Heart right ventricle (tissue), 16 donors: ENCODE measurements at regions not wholly inside any gene's neighbourhood (a gene's known extent, or its start where the extent isn't known, plus 50 kb on each side); places are given as distances from the start of the nearest gene placed in this dataset.

Experiments used
- ATAC-seq, 8 donors: fragments of 200-7000 bp; cut with Tn5 transposase; one replicate each; pipeline ENCODE4 v1.9.1; 2020; ENCODE audit warnings: mild to moderate bottlenecking in 8 of 8, moderate library complexity in 8 of 8, moderate number of reproducible peaks in 1 of 8
- DNase-seq, 2 donors: peaks; one replicate each; pipeline ENCODE4 v3.0.0-alpha.2; 2020
- H3K27ac ChIP-seq, 10 donors: fragments of 200-600 bp; sonication (generic) in 2 of 10; one replicate each; pipeline versions ENCODE4 v1.5.0 to v1.8.0; 2020 to 2022; ENCODE audit warnings: mild to moderate bottlenecking in 3 of 10
- H3K27me3 ChIP-seq, 7 donors: fragments of 200-600 bp; one replicate each; pipeline ENCODE4 v1.8.0; 2021 to 2022; ENCODE audit warnings: mild to moderate bottlenecking in 2 of 7
- H3K36me3 ChIP-seq, 9 donors: fragments of 200-600 bp; sonication (generic) in 1 of 9; one replicate each; pipeline versions ENCODE4 v1.5.0 to v1.8.0; 2020 to 2022; ENCODE audit warnings: mild to moderate bottlenecking in 2 of 9
- H3K4me1 ChIP-seq, 9 donors: fragments of 200-600 bp; sonication (generic) in 1 of 9; one replicate each; pipeline versions ENCODE4 v1.5.0 to v1.8.0; 2020 to 2022; ENCODE audit warnings: mild to moderate bottlenecking in 4 of 9
- H3K4me3 ChIP-seq, 10 donors: fragments of 200-600 bp; sonication (generic) in 2 of 10; one replicate each; pipeline versions ENCODE4 v1.5.0 to v1.8.0; 2020 to 2022; ENCODE audit warnings: mild to moderate bottlenecking in 7 of 10, moderate library complexity in 2 of 10
- H3K9me3 ChIP-seq, 11 donors: fragments of 200-600 bp in 10 of 11; sonication (generic) in 2 of 11; one replicate each; pipeline versions ENCODE4 v1.5.0 to v1.8.0; 2013 to 2022; ENCODE audit warnings: mild to moderate bottlenecking in 2 of 11, control low read depth in 1 of 11, moderate library complexity in 1 of 11
- WGBS, 2 donors: extraction: QIAGEN DNeasy Blood & Tissue Kit; methylation state at CpG; one replicate each; pipeline ENCODE4 v1.1.7; 2013; ENCODE audit warnings: inconsistent platforms in 1 of 2; 5-methylcytosine and 5-hydroxymethylcytosine counted together
- intact Hi-C, 10 donors: fragments of 100-400 bp; cut with DNase I; formaldehyde crosslinking; loops; one replicate each; pipeline versions ENCODE4 v1.11.1 to v1.14.2; 2022
- TF ChIP-seq, protein P1 (sequence below), 9 donors: fragments of 200-600 bp; sonication (generic) in 2 of 9; IDR thresholded peaks; one replicate each; pipeline versions ENCODE4 v1.5.0 to v1.8.0; 2021 to 2022; ENCODE audit warnings: antibody characterized with exemption in 9 of 9, mild to moderate bottlenecking in 5 of 9, moderate library complexity in 1 of 9
- donor health status: Arrhythmogenic right ventricular cardiomyopathy.
- donor health status: ischemic (EF 13 %, LVEDD 7.1; RV severe dilation, severe dysfunction).
- donor health status: healthy with polysubstance abuse.
- donor health status: DM: no; HTN: yes; CAD: no.
- donor health status: DM: no; HTN: no; CAD: no.
- donor health status: ischemic (EF 25% LVEDD 6.9; RV normal size, moderate dysfunction).
- donor health status: ischemic (EF 25% LVEDD 5.7; RV mildly dilated, moderate dysfunction).
- donor health status: healthy.
- donor health status: DM: yes; HTN: yes; CAD: no.
- donor health status: Ischemic cardiomyopathy.
- donor health status: ischemic (EF 35%, LVEDD 5.7; RV mildly dilated, moderate dysfunction).
- donor health status: nonischemic (EF 11% LVEDD 7.7; RV severe dilation, severe dysfunction).
- donor health status: DM: yes; HTN: yes; CAD: no.
- donor health status: PGD.
- donor health status: ischemic (EF 29% LVEDD 5.4; RV normal size, mild dysfunction).
- donor health status: nonischemic (EF 23%, LVEDD 6.1; RV moderate dilation, normal function).

GRCh38 chr6:165794179-165794601 lies 131.1 kb upstream of the PDE10A start:
- no peaks in the 10 kb centered on the region for H3K27me3 ChIP-seq
- H3K9me3 ChIP-seq: no peaks in the 10 kb centered on the region
- no peak overlapping the region for H3K4me3 ChIP-seq
- WGBS, 2 donors: 93 to 98% methylated on average over 6 of the region's 6 CpGs
- intact Hi-C loops: no loop called here
- ATAC-seq (no peak), DNase-seq (no peak)
- no peak overlapping the region for H3K27ac ChIP-seq
- no peaks in the 10 kb centered on the region for H3K36me3 ChIP-seq
- H3K4me1 ChIP-seq: peaks cover 3 to 8% (median 5%) of the 10 kb centered on the region in 9 donors
- TF ChIP-seq, protein P1, sequence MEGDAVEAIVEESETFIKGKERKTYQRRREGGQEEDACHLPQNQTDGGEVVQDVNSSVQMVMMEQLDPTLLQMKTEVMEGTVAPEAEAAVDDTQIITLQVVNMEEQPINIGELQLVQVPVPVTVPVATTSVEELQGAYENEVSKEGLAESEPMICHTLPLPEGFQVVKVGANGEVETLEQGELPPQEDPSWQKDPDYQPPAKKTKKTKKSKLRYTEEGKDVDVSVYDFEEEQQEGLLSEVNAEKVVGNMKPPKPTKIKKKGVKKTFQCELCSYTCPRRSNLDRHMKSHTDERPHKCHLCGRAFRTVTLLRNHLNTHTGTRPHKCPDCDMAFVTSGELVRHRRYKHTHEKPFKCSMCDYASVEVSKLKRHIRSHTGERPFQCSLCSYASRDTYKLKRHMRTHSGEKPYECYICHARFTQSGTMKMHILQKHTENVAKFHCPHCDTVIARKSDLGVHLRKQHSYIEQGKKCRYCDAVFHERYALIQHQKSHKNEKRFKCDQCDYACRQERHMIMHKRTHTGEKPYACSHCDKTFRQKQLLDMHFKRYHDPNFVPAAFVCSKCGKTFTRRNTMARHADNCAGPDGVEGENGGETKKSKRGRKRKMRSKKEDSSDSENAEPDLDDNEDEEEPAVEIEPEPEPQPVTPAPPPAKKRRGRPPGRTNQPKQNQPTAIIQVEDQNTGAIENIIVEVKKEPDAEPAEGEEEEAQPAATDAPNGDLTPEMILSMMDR (IDR thresholded peaks at IDR 0.05): no peak

DNA sequence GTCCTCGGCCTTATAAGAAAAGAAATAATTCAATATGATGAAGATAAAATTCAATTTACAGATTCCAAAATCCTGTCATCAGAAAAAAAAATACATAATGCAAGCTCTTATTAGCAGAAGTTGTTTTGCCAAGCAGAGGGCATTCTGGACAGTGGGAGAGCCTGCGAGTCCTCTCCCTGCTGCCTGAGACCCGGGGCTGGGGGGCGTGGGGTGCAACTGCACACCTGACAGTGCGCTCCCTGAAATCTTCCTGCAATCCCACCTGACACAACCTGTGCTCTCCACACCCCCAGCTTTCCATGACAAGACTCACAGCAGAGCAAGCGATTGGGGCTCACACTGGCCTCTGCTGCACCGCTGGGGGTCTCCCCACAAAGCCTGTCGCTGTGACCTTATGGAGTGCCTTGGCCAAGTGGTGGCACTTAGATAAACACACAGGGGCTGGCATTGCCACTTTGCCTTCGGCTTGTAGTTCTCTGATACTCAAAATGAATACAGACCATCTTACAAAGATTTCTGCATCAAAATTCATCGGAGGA lies 130.3 kb upstream of the PDE10A start:
- DNase-seq: no peak
- no peak for ATAC-seq
- TF ChIP-seq, protein P1 (IDR thresholded peaks at IDR 0.05): no peak
- 92 to 96% methylated on average over 10 of the region's 10 CpGs for WGBS, 2 donors
- no peaks in the 10 kb centered on the region for H3K9me3 ChIP-seq
- no peaks in the 10 kb centered on the region for H3K36me3 ChIP-seq
- intact Hi-C loops: no loop called here
- no peak overlapping the region for H3K27ac ChIP-seq
- H3K27me3 ChIP-seq: no peaks in the 10 kb centered on the region
- H3K4me1 ChIP-seq: peaks cover 0 to under 1% (median 0%) of the 10 kb centered on the region in 9 donors
- H3K4me3 ChIP-seq: no peak overlapping the region

- no peak overlapping the region for H3K27ac ChIP-seq
- 96 to 98% methylated on average over 24 of the region's 24 CpGs for WGBS, 2 donors
- H3K36me3 ChIP-seq: no peaks in the 10 kb centered on the region
- no peaks in the 10 kb centered on the region for H3K4me1 ChIP-seq
- intact Hi-C loops: no loop called here
- no peaks in the 10 kb centered on the region for H3K9me3 ChIP-seq
- H3K27me3 ChIP-seq: no peaks in the 10 kb centered on the region
- ATAC-seq (peak in 1 of 8 donors; percentile 7), DNase-seq (no peak)
- no peak overlapping the region for H3K4me3 ChIP-seq
- TF ChIP-seq, protein P1 (IDR thresholded peaks at IDR 0.05): no peak
Measured at GRCh38 chr6:165791876-165792437, 128.9 kb upstream of the PDE10A start.

GRCh38 chr6:165791306-165791705 lies 128.3 kb upstream of the PDE10A start:
- no peak overlapping the region for H3K27ac ChIP-seq
- H3K9me3 ChIP-seq: no peaks in the 10 kb centered on the region
- WGBS, 2 donors: 84 to 96% methylated on average over 9 of the region's 9 CpGs
- no peak for ATAC-seq
- no peaks in the 10 kb centered on the region for H3K4me1 ChIP-seq
- H3K27me3 ChIP-seq: no peaks in the 10 kb centered on the region
- no peak for DNase-seq
- intact Hi-C loops: no loop called here
- TF ChIP-seq, protein P1 (IDR thresholded peaks at IDR 0.05): no peak
- no peaks in the 10 kb centered on the region for H3K36me3 ChIP-seq
- H3K4me3 ChIP-seq: no peak overlapping the region
